HCT116 (cell line): ENCODE measurements at regions not wholly inside any gene's neighbourhood (a gene's known extent, or its start where the extent isn't known, plus 50 kb on each side); places are given as distances from the start of the nearest gene placed in this dataset.

ENCODE experiments used
- ATAC-seq: fragments of 200-7000 bp; cut with Tn5 transposase; 2 replicates; pipeline ENCODE4 v1.9.1; 2020; ENCODE audit warnings: mild to moderate bottlenecking, moderate library complexity
- BruUV-seq: library from RNA; stranded (reverse); fragments of 400-500 nt; replicated peaks from 2 replicates; lab custom pipeline; 2021; lab: Mats Ljungman, UMichigan
- CTCF ChIA-PET: fragments of 300-600 bp; sonication (Branson Sonifier 250); formaldehyde crosslinking; loops from one replicate; lab custom pipeline; 2021; ENCODE audit warnings: antibody characterized with exemption; lab: Charles Lee
- POLR2A ChIA-PET: fragments of 300-600, 350-600 bp; sonication (Branson Sonifier 250); formaldehyde crosslinking; loops from one replicate; lab custom pipeline; 2021; ENCODE audit warnings: antibody characterized with exemption; lab: Charles Lee
- RAD21 ChIA-PET, 2 experiments: fragments of 300-600 bp; sonication (Branson Sonifier 250); formaldehyde crosslinking; loops; one replicate each; lab custom pipeline; 2023; ENCODE audit warnings: low total read pairs in 2 of 2; ENCODE audit not compliant: uncharacterized antibody in 2 of 2, unreplicated experiment in 2 of 2, low non-redundant PET in 1 of 2; lab: Charles Lee
- DNase-seq: peaks from one replicate; pipeline ENCODE4 v3.0.0-alpha.2; 2010; ENCODE audit warnings: low read depth, low spot score
- H2AFZ ChIP-seq: fragments of 200-600 bp; shearing (Covaris generic), sonication (generic); 2 replicates; pipeline ENCODE4 v1.6.1; 2017; ENCODE audit warnings: low read depth, mixed run types, mixed read lengths, antibody characterized with exemption, low read length; ENCODE audit not compliant: poor library complexity, severe bottlenecking
- H3K27ac ChIP-seq: 2 replicates; pipeline ENCODE4 v1.5.1; 2012; ENCODE audit warnings: low read depth, low read length
- H3K27me3 ChIP-seq: fragments of 200-600 bp; sonication (generic); 2 replicates; pipeline ENCODE4 v1.6.1; 2016; ENCODE audit warnings: mixed run types, low read length, mixed read lengths; ENCODE audit not compliant: insufficient read depth
- H3K36me3 ChIP-seq, 2 experiments: fragments of 200-500 bp in 1 of 2; fragments of 200-600 bp in 1 of 2; sonication (Bioruptor generic) in 1 of 2; sonication (generic) in 1 of 2; 2 replicates each; pipeline versions ENCODE4 v1.5.1 to v1.6.1; 2014 to 2016; ENCODE audit warnings: low read length in 2 of 2, inconsistent platforms in 1 of 2, mixed read lengths in 1 of 2, mixed run types in 1 of 2; ENCODE audit not compliant: insufficient read depth in 2 of 2, control insufficient read depth in 1 of 2
- H3K4me1 ChIP-seq, 2 experiments: fragments of 200-600 bp in 1 of 2; sonication (generic) in 1 of 2; 2 replicates each; pipeline versions ENCODE4 v1.5.1 to v1.6.1; 2012 to 2017; ENCODE audit warnings: low read length in 2 of 2, inconsistent platforms in 1 of 2, mild to moderate bottlenecking in 1 of 2, mixed read lengths in 1 of 2, mixed run types in 1 of 2, moderate library complexity in 1 of 2; ENCODE audit not compliant: insufficient read depth in 2 of 2, control insufficient read depth in 1 of 2
- H3K4me2 ChIP-seq: fragments of 200-600 bp; sonication (generic); 2 replicates; pipeline ENCODE4 v1.6.1; 2017; ENCODE audit warnings: mixed run types, low read length, mixed read lengths
- H3K4me3 ChIP-seq, 2 experiments: fragments of 200-600 bp in 1 of 2; sonication (generic) in 1 of 2; replicated peaks in 1 of 2; 2 replicates each; pipeline ENCODE4 v1.5.1; 2011 to 2016; ENCODE audit warnings: low read length in 2 of 2, control low read depth in 1 of 2, low read depth in 1 of 2, mild to moderate bottlenecking in 1 of 2, mixed read lengths in 1 of 2, mixed run types in 1 of 2
- H3K79me2 ChIP-seq: fragments of 200-600 bp; sonication (generic); 2 replicates; pipeline ENCODE4 v1.6.1; 2017; ENCODE audit warnings: mild to moderate bottlenecking, mixed run types, low read length, moderate library complexity, mixed read lengths; ENCODE audit not compliant: insufficient read depth
- H3K9ac ChIP-seq: fragments of 200-600 bp; sonication (generic); 2 replicates; pipeline ENCODE4 v1.6.1; 2016; ENCODE audit warnings: low read length, mixed read lengths
- H3K9me2 ChIP-seq: fragments of 200-600 bp; sonication (generic), shearing (Covaris generic); 2 replicates; pipeline ENCODE4 v1.6.1; 2017; ENCODE audit warnings: mixed run types, mild to moderate bottlenecking, moderate library complexity; ENCODE audit not compliant: insufficient read depth
- H3K9me3 ChIP-seq, 2 experiments: fragments of 200-500 bp in 1 of 2; fragments of 200-600 bp in 1 of 2; sonication (Bioruptor generic) in 1 of 2; sonication (generic) in 1 of 2; 2 replicates each; pipeline ENCODE4 v1.6.1; 2014 to 2017; ENCODE audit warnings: low read length in 2 of 2, mixed read lengths in 2 of 2, inconsistent platforms in 1 of 2, low read depth in 1 of 2, mild to moderate bottlenecking in 1 of 2, mixed run types in 1 of 2, moderate library complexity in 1 of 2; ENCODE audit not compliant: control insufficient read depth in 1 of 2, insufficient read depth in 1 of 2
- H4K20me1 ChIP-seq: fragments of 200-600 bp; sonication (generic), shearing (Covaris generic); 2 replicates; pipeline ENCODE4 v1.6.1; 2017; ENCODE audit warnings: mixed run types, mild to moderate bottlenecking, moderate library complexity; ENCODE audit not compliant: insufficient read depth
- CEBPB ChIP-seq: IDR thresholded peaks from 2 replicates; pipeline ENCODE4 v1.6.1; 2012; ENCODE audit warnings: low read depth
- EGR1 ChIP-seq: IDR thresholded peaks from 2 replicates; pipeline ENCODE4 v1.6.1; 2012; ENCODE audit warnings: low read depth
- EZH2 ChIP-seq: fragments of 200-600 bp; sonication (generic); IDR thresholded peaks from 2 replicates; pipeline ENCODE4 v1.6.1; 2017; ENCODE audit warnings: antibody characterized with exemption, mixed run types
- EZH2phosphoT487 ChIP-seq: fragments of 200-600 bp; IDR thresholded peaks from 2 replicates; pipeline ENCODE4 v1.6.1; 2018; ENCODE audit warnings: antibody characterized with exemption, borderline replicate concordance
- FOSL1 ChIP-seq: IDR thresholded peaks from 2 replicates; pipeline ENCODE4 v1.6.1; 2012; ENCODE audit warnings: low read depth
- POLR2A ChIP-seq: IDR thresholded peaks from 2 replicates; pipeline ENCODE4 v1.7.0; 2011; ENCODE audit warnings: borderline replicate concordance; ENCODE audit not compliant: insufficient read depth, insufficient read length; ENCODE audit errors: extremely low read depth
- POLR2AphosphoS5 ChIP-seq: IDR thresholded peaks from 2 replicates; pipeline ENCODE4 v1.6.1; 2011; ENCODE audit warnings: mild to moderate bottlenecking, low read depth, low read length, moderate library complexity
- RAD21 ChIP-seq: IDR thresholded peaks from 2 replicates; pipeline ENCODE4 v1.6.1; 2012; ENCODE audit warnings: low read depth, mild to moderate bottlenecking
- REST ChIP-seq: IDR thresholded peaks from 2 replicates; pipeline ENCODE4 v1.6.1; 2012; ENCODE audit warnings: low read depth
- SIN3A ChIP-seq: IDR thresholded peaks from 2 replicates; pipeline ENCODE4 v1.6.1; 2012; ENCODE audit warnings: low read depth
- TCF7L2 ChIP-seq: IDR thresholded peaks from 2 replicates; pipeline ENCODE4 v1.7.0; 2011; ENCODE audit warnings: borderline replicate concordance, inconsistent platforms; ENCODE audit not compliant: insufficient read depth, insufficient read length; ENCODE audit errors: extremely low read depth
- ZNF274 ChIP-seq: fragments of 200-500 bp; sonication (Bioruptor generic); IDR thresholded peaks from 2 replicates; pipeline ENCODE4 v1.6.1; 2014; ENCODE audit warnings: mild to moderate bottlenecking, low read depth, low read length, inconsistent platforms
- intact Hi-C: fragments of 100-400 bp; cut with micrococcal nuclease; formaldehyde crosslinking; loops from 2 replicates; pipeline ENCODE4 v1.10.0; 2022

- H4K20me1 ChIP-seq, result no peaks in the 10 kb centered on the region
- RAD21 ChIA-PET, result no interaction called here
- no peak overlapping the region for H3K27ac ChIP-seq
- no peaks in the 10 kb centered on the region for H3K9me2 ChIP-seq
- H3K36me3 ChIP-seq, result no peaks in the 10 kb centered on the region
- no peak overlapping the region for H3K4me2 ChIP-seq
- no peaks in the 10 kb centered on the region for H3K27me3 ChIP-seq
- TF ChIP-seq POLR2A, result no peak
- TF ChIP-seq FOSL1, result no peak
- TF ChIP-seq RAD21, result no peak
- TF ChIP-seq SIN3A, result no peak
- TF ChIP-seq CEBPB, result no peak
- TF ChIP-seq ZNF274, result no peak
- no peak for TF ChIP-seq EGR1
- TF ChIP-seq TCF7L2, result no peak
- TF ChIP-seq EZH2phosphoT487, result no peak
- no peak for TF ChIP-seq REST
- TF ChIP-seq POLR2AphosphoS5, result no peak
- no peak for TF ChIP-seq EZH2
- TF ChIP-seq, all 23 proteins: peak for 0
- Histone ChIP-seq H3K79me2 (no peaks in the 10 kb centered on the region), H3K9ac (no peak overlapping the region), H2AFZ (no peak overlapping the region), H3K4me3 (no peak overlapping the region), H3K4me1 (no peaks in the 10 kb centered on the region), H3K9me3 (no peaks in the 10 kb centered on the region)
- POLR2A ChIA-PET, result no interaction called here
- BruUV-seq, result no TSS peak
- CTCF ChIA-PET, result no interaction called here
- intact Hi-C loops, result no loop called here
- no peak for DNase-seq
- ATAC-seq, result no peak
Measured at GRCh38 chr11:22516111-22516510, 109.5 kb downstream of the FANCF start.
